Osteocyte (in vitro differentiated cells): ENCODE measurements at regions not wholly inside any gene's neighbourhood (a gene's known extent, or its start where the extent isn't known, plus 50 kb on each side); places are given as distances from the start of the nearest gene placed in this dataset.

Experiments
- DNase-seq: peaks from one replicate; pipeline ENCODE4 v3.0.0; 2021; ENCODE audit warnings: mixed read lengths; ENCODE audit not compliant: unreplicated experiment; ENCODE audit errors: extremely low spot score
- H3K27ac Mint-ChIP-seq: one replicate; pipeline ENCODE4 v1.8.0; 2021; ENCODE audit warnings: mild to moderate bottlenecking, mixed read lengths; ENCODE audit not compliant: unreplicated experiment
- H3K27me3 Mint-ChIP-seq: one replicate; pipeline ENCODE4 v1.8.0; 2021; ENCODE audit warnings: mixed read lengths; ENCODE audit not compliant: unreplicated experiment
- H3K36me3 Mint-ChIP-seq: one replicate; pipeline ENCODE4 v1.8.0; 2021; ENCODE audit warnings: mixed read lengths; ENCODE audit not compliant: unreplicated experiment
- H3K4me1 Mint-ChIP-seq: one replicate; pipeline ENCODE4 v1.8.0; 2021; ENCODE audit warnings: mixed read lengths; ENCODE audit not compliant: unreplicated experiment
- H3K4me3 Mint-ChIP-seq: one replicate; pipeline ENCODE4 v1.8.0; 2021; ENCODE audit warnings: mild to moderate bottlenecking, moderate library complexity, mixed read lengths; ENCODE audit not compliant: unreplicated experiment
- H3K9me3 Mint-ChIP-seq: one replicate; pipeline ENCODE4 v1.8.0; 2021; ENCODE audit warnings: mixed read lengths; ENCODE audit not compliant: unreplicated experiment
- TF ChIP-seq, protein P1 (sequence below): fragments of 200-600 bp; sonication (generic); IDR thresholded peaks from 2 replicates; pipeline ENCODE4 v1.5.0; 2021; ENCODE audit warnings: antibody characterized with exemption, mild to moderate bottlenecking, moderate library complexity

GRCh38 chr4:54946741-54947140 is 178.7 kb downstream of the KDR start:
- H3K9me3 Mint-ChIP-seq: no peaks in the 10 kb centered on the region
- peaks cover 4% of the 10 kb centered on the region for H3K4me1 Mint-ChIP-seq
- no peak for DNase-seq
- TF ChIP-seq, protein P1, sequence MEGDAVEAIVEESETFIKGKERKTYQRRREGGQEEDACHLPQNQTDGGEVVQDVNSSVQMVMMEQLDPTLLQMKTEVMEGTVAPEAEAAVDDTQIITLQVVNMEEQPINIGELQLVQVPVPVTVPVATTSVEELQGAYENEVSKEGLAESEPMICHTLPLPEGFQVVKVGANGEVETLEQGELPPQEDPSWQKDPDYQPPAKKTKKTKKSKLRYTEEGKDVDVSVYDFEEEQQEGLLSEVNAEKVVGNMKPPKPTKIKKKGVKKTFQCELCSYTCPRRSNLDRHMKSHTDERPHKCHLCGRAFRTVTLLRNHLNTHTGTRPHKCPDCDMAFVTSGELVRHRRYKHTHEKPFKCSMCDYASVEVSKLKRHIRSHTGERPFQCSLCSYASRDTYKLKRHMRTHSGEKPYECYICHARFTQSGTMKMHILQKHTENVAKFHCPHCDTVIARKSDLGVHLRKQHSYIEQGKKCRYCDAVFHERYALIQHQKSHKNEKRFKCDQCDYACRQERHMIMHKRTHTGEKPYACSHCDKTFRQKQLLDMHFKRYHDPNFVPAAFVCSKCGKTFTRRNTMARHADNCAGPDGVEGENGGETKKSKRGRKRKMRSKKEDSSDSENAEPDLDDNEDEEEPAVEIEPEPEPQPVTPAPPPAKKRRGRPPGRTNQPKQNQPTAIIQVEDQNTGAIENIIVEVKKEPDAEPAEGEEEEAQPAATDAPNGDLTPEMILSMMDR: no peak
- peaks cover 2% of the 10 kb centered on the region for H3K27me3 Mint-ChIP-seq
- H3K4me3 Mint-ChIP-seq: no peak overlapping the region
- H3K27ac Mint-ChIP-seq: no peak overlapping the region
- H3K36me3 Mint-ChIP-seq: no peaks in the 10 kb centered on the region

GRCh38 chr4:54945838-54946237 is 179.6 kb downstream of the KDR start:
- TF ChIP-seq, protein P1: peak; percentile 15
- no peaks in the 10 kb centered on the region for H3K36me3 Mint-ChIP-seq
- no peak overlapping the region for H3K4me3 Mint-ChIP-seq
- H3K27me3 Mint-ChIP-seq: peaks cover 4% of the 10 kb centered on the region
- H3K9me3 Mint-ChIP-seq: no peaks in the 10 kb centered on the region
- peaks cover 4% of the 10 kb centered on the region for H3K4me1 Mint-ChIP-seq
- DNase-seq: no peak
- no peak overlapping the region for H3K27ac Mint-ChIP-seq

GRCh38 chr4:54942721-54943120 is 182.7 kb downstream of the KDR start:
- peaks cover 4% of the 10 kb centered on the region for H3K4me1 Mint-ChIP-seq
- H3K36me3 Mint-ChIP-seq: no peaks in the 10 kb centered on the region
- H3K27me3 Mint-ChIP-seq: peaks cover 7% of the 10 kb centered on the region
- H3K9me3 Mint-ChIP-seq: no peaks in the 10 kb centered on the region
- H3K4me3 Mint-ChIP-seq: no peak overlapping the region
- H3K27ac Mint-ChIP-seq: no peak overlapping the region
- TF ChIP-seq, protein P1: no peak
- no peak for DNase-seq

- H3K27ac Mint-ChIP-seq: no peak overlapping the region
- H3K4me1 Mint-ChIP-seq: peaks cover 8% of the 10 kb centered on the region
- TF ChIP-seq, protein P1: no peak
- no peaks in the 10 kb centered on the region for H3K9me3 Mint-ChIP-seq
- DNase-seq: no peak
- H3K36me3 Mint-ChIP-seq: no peaks in the 10 kb centered on the region
- peaks cover 7% of the 10 kb centered on the region for H3K27me3 Mint-ChIP-seq
- no peak overlapping the region for H3K4me3 Mint-ChIP-seq
Measured at GRCh38 chr4:54941994-54942552, 183.3 kb downstream of the KDR start.

DNA sequence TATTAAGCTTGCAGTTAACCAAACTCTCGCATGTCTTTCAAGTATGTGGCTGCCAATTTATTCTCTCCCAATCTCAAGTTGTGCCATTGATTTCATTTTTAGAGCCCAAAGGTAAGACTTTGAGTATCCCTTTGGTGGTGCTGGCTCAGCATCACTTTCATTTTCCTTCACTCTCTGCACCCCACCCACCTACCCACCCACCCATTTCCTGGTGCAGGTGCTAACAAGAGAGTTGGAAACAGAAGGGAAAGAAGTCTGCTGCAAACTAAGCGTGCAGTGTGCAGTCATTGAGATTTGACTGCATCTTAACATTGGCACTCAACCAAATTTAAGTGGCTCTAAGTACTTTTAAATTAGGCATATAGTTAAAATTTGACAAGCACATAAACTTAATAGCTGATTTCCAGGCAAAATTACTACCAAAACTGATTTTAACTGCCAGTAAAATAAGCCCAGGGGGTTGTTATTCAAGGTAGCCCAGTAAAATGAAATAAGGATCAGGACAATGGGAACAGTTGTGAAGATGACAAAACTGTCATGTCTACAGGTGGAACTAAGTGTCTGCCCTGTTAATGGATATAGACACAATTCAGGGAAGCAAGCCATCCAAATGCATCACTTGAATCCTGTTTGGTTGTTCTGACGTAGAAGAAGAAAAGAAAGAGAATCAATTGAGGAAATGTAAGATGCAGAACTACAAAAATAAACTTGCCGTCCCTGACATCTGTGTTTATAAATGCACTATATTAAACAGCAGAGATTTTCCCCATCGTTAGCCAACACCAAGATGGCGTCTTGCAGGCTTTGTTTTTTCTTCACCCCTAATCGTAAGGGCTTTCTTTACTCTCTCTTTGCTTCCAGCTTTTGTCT is 184.2 kb downstream of the KDR start:
- no peak for DNase-seq
- Mint-ChIP-seq H3K27me3 (peaks cover 7% of the 10 kb centered on the region), H3K4me3 (no peak overlapping the region), H3K36me3 (no peaks in the 10 kb centered on the region), H3K4me1 (peaks cover 5% of the 10 kb centered on the region), H3K27ac (no peak overlapping the region), H3K9me3 (no peaks in the 10 kb centered on the region)
- TF ChIP-seq, protein P1: no peak
